HG03378 (cell line): ENCODE measurements at regions not wholly inside any gene's neighbourhood (a gene's known extent, or its start where the extent isn't known, plus 50 kb on each side); places are given as distances from the start of the nearest gene placed in this dataset.
"Not testable (repeated sequence)": the region's sequence is repeated elsewhere in the genome, so short reads cannot be mapped to it uniquely, and the experiment has no call there.

ENCODE experiments used
- ATAC-seq: cut with Tn5 transposase; IDR thresholded peaks from one replicate; pipeline ENCODE4 v1.9.1; 2021; ENCODE audit warnings: mild to moderate bottlenecking, moderate library complexity; ENCODE audit not compliant: unreplicated experiment

GRCh38 chr3:95781598-95781997, 1032.8 kb upstream of the EPHA6 start:
- ATAC-seq: no peak

GRCh38 chr3:95789111-95789510, 1025.3 kb upstream of the EPHA6 start:
- no peak for ATAC-seq

GRCh38 chr3:95797081-95797480, 1017.3 kb upstream of the EPHA6 start:
- no peak for ATAC-seq

- ATAC-seq: no peak
Measured at GRCh38 chr3:95798628-95799027, 1015.8 kb upstream of the EPHA6 start.

GRCh38 chr3:95810462-95810861, 1003.9 kb upstream of the EPHA6 start:
- no peak for ATAC-seq

GRCh38 chr3:95813244-95813643, 1001.1 kb upstream of the EPHA6 start:
- no peak for ATAC-seq

GRCh38 chr3:95815828-95816227, 998.6 kb upstream of the EPHA6 start:
- ATAC-seq: no peak

GRCh38 chr3:95826419-95826818, 988.0 kb upstream of the EPHA6 start:
- ATAC-seq: no peak

GRCh38 chr3:95832146-95832545, 982.2 kb upstream of the EPHA6 start:
- no peak for ATAC-seq

GRCh38 chr3:95860628-95861027, 953.8 kb upstream of the EPHA6 start:
- ATAC-seq: not testable (repeated sequence)

GRCh38 chr3:95883801-95884200, 930.6 kb upstream of the EPHA6 start:
- ATAC-seq: no peak

- ATAC-seq: no peak
Measured at GRCh38 chr3:95886616-95887015, 927.8 kb upstream of the EPHA6 start.

GRCh38 chr3:95887114-95887513, 927.3 kb upstream of the EPHA6 start:
- no peak for ATAC-seq

- no peak for ATAC-seq
Measured at GRCh38 chr3:95894820-95895219, 919.6 kb upstream of the EPHA6 start.

- no peak for ATAC-seq
Measured at GRCh38 chr3:95899494-95899893, 914.9 kb upstream of the EPHA6 start.

- ATAC-seq: no peak
Measured at GRCh38 chr3:95899911-95900310, 914.5 kb upstream of the EPHA6 start.

GRCh38 chr3:95901948-95902347, 912.4 kb upstream of the EPHA6 start:
- no peak for ATAC-seq

GRCh38 chr3:95905182-95905581, 909.2 kb upstream of the EPHA6 start:
- ATAC-seq: no peak

GRCh38 chr3:95911767-95912166, 902.6 kb upstream of the EPHA6 start:
- ATAC-seq: no peak

GRCh38 chr3:95923496-95924210, 890.7 kb upstream of the EPHA6 start:
- ATAC-seq: no peak

- no peak for ATAC-seq
Measured at GRCh38 chr3:95926904-95927501, 887.4 kb upstream of the EPHA6 start.

GRCh38 chr3:95934181-95934580, 880.2 kb upstream of the EPHA6 start:
- no peak for ATAC-seq
